CD4-positive, alpha-beta T cell (primary cell): ENCODE measurements at regions not wholly inside any gene's neighbourhood (a gene's known extent, or its start where the extent isn't known, plus 50 kb on each side); places are given as distances from the start of the nearest gene placed in this dataset.

Experiments
- ATAC-seq: fragments of 200-7000 bp; cut with Tn5 transposase; one replicate; pipeline ENCODE4 v1.10.0; 2022; ENCODE audit warnings: mild to moderate bottlenecking; ENCODE audit not compliant: poor library complexity
- CTCF ChIA-PET: fragments of 350-600 bp; sonication (Branson Sonifier 250); formaldehyde crosslinking; loops from one replicate; lab custom pipeline; 2021; ENCODE audit warnings: antibody characterized with exemption, inconsistent platforms; lab: Charles Lee
- POLR2A ChIA-PET: fragments of 350-600 bp; sonication (Branson Sonifier 250); formaldehyde crosslinking; loops from one replicate; lab custom pipeline; 2021; ENCODE audit warnings: antibody characterized with exemption, inconsistent platforms; lab: Charles Lee
- DNase-seq, 14 experiments: peaks; one replicate each; pipeline ENCODE4 v3.0.0-alpha.2; 2013 to 2020; ENCODE audit warnings: mixed read lengths in 2 of 14
- H3K27ac ChIP-seq, 2 donors: one replicate each; pipeline versions ENCODE4 v1.5.1 to v1.7.0; 2013; ENCODE audit warnings: low read length in 2 of 2, low read depth in 1 of 2, mild to moderate bottlenecking in 1 of 2
- H3K27me3 ChIP-seq, 2 experiments: 1 replicate in 1 of 2; 2 replicates in 1 of 2; pipeline versions ENCODE4 v1.6.1 to v1.7.0; 2013; ENCODE audit warnings: low read length in 2 of 2, control low read depth in 1 of 2, mild to moderate bottlenecking in 1 of 2, moderate library complexity in 1 of 2; ENCODE audit not compliant: insufficient read depth in 2 of 2, control insufficient read depth in 1 of 2
- H3K36me3 ChIP-seq: one replicate; pipeline ENCODE4 v1.6.1; 2013; ENCODE audit warnings: low read length, control low read depth; ENCODE audit not compliant: insufficient read depth
- H3K4me1 ChIP-seq: one replicate; pipeline ENCODE4 v1.6.1; 2013; ENCODE audit warnings: low read length, control low read depth; ENCODE audit not compliant: insufficient read depth
- H3K4me3 ChIP-seq: one replicate; pipeline ENCODE4 v1.5.1; 2013; ENCODE audit warnings: mild to moderate bottlenecking, low read length, moderate library complexity
- H3K9me3 ChIP-seq, 2 experiments: 1 replicate in 1 of 2; 2 replicates in 1 of 2; pipeline versions ENCODE4 v1.6.1 to v1.7.0; 2013; ENCODE audit warnings: low read length in 2 of 2, mild to moderate bottlenecking in 2 of 2, control low read depth in 1 of 2, moderate library complexity in 1 of 2; ENCODE audit not compliant: control insufficient read depth in 1 of 2, insufficient read depth in 1 of 2
- H3K27ac Mint-ChIP-seq: one replicate; pipeline ENCODE4 v1.8.0; 2020; ENCODE audit warnings: mixed read lengths
- H3K27me3 Mint-ChIP-seq: one replicate; pipeline ENCODE4 v1.8.0; 2021; ENCODE audit warnings: mixed read lengths
- H3K36me3 Mint-ChIP-seq: one replicate; pipeline ENCODE4 v1.8.0; 2021; ENCODE audit warnings: low read depth, mixed read lengths
- H3K4me1 Mint-ChIP-seq: one replicate; pipeline ENCODE4 v1.8.0; 2021; ENCODE audit warnings: low read depth, mixed read lengths
- H3K4me3 Mint-ChIP-seq: one replicate; pipeline ENCODE4 v1.8.0; 2020; ENCODE audit warnings: mild to moderate bottlenecking, mixed read lengths
- H3K9me3 Mint-ChIP-seq: one replicate; pipeline ENCODE4 v1.8.0; 2020; ENCODE audit warnings: mixed read lengths
- CTCF ChIP-seq: fragments of 200-600 bp; IDR thresholded peaks from one replicate; pipeline ENCODE4 v1.8.0; 2022; ENCODE audit warnings: antibody characterized with exemption, mild to moderate bottlenecking
- intact Hi-C, 2 experiments: fragments of 100-400 bp; cut with DNase I in 1 of 2; cut with micrococcal nuclease in 1 of 2; formaldehyde crosslinking; loops; one replicate each; pipeline versions ENCODE4 v1.15.1 to v1.9.0; 2023 to 2025; cut with DNase I, micrococcal nuclease

- POLR2A ChIA-PET = no interaction called here
- H3K4me1 ChIP-seq = no peaks in the 10 kb centered on the region
- intact Hi-C loops = no loop called here
Measured at GRCh38 chr4:128475597-128475996, 188.0 kb upstream of the PGRMC2 start.

GRCh38 chr4:128471576-128471975 lies 184.0 kb upstream of the PGRMC2 start:
- H3K27ac ChIP-seq = no peak overlapping the region
- no peak overlapping the region for H3K27ac Mint-ChIP-seq
- no peaks in the 10 kb centered on the region for H3K36me3 Mint-ChIP-seq
- H3K9me3 Mint-ChIP-seq = no peaks in the 10 kb centered on the region
- no peak for TF ChIP-seq CTCF
- H3K36me3 ChIP-seq = no peaks in the 10 kb centered on the region
- no peaks in the 10 kb centered on the region for H3K27me3 Mint-ChIP-seq
- no peak overlapping the region for H3K4me3 Mint-ChIP-seq
- no peaks in the 10 kb centered on the region for H3K9me3 ChIP-seq
- H3K27me3 ChIP-seq = no peaks in the 10 kb centered on the region
- ATAC-seq (no peak), DNase-seq (no peak)
- no peak overlapping the region for H3K4me3 ChIP-seq
- intact Hi-C loops = no loop called here
- ChIA-PET POLR2A (no interaction called here), CTCF (no interaction called here)
- H3K4me1 ChIP-seq = no peaks in the 10 kb centered on the region
- no peaks in the 10 kb centered on the region for H3K4me1 Mint-ChIP-seq

More at GRCh38 chr4:128475597-128475996, 188.0 kb upstream of the PGRMC2 start:
- no peak overlapping the region for H3K27ac Mint-ChIP-seq
- H3K4me1 Mint-ChIP-seq = no peaks in the 10 kb centered on the region
- no peaks in the 10 kb centered on the region for H3K36me3 Mint-ChIP-seq
- no peak for TF ChIP-seq CTCF
- Histone ChIP-seq H3K4me3 (no peak overlapping the region), H3K27me3 (no peaks in the 10 kb centered on the region), H3K9me3 (no peaks in the 10 kb centered on the region), H3K36me3 (no peaks in the 10 kb centered on the region), H3K27ac (no peak overlapping the region)
- ATAC-seq (no peak), DNase-seq (no peak)
- CTCF ChIA-PET = interaction anchor here (1.2 kb wide), 1 partner anchor 14 kb away, joined by 3 read pairs; no protein-coding TSS in a partner anchor
- no peak overlapping the region for H3K4me3 Mint-ChIP-seq
- no peaks in the 10 kb centered on the region for H3K9me3 Mint-ChIP-seq
- H3K27me3 Mint-ChIP-seq = no peaks in the 10 kb centered on the region

- ChIA-PET POLR2A (no interaction called here), CTCF (no interaction called here)
- no peak overlapping the region for H3K4me3 ChIP-seq
- no peak for ATAC-seq
- no peaks in the 10 kb centered on the region for H3K36me3 Mint-ChIP-seq
- no peak overlapping the region for H3K27ac ChIP-seq
- no peaks in the 10 kb centered on the region for H3K4me1 ChIP-seq
- H3K9me3 ChIP-seq = no peaks in the 10 kb centered on the region
- no peaks in the 10 kb centered on the region for H3K27me3 Mint-ChIP-seq
- no peak for DNase-seq
- no peak for TF ChIP-seq CTCF
- intact Hi-C loops = no loop called here
- H3K9me3 Mint-ChIP-seq = no peaks in the 10 kb centered on the region
- H3K36me3 ChIP-seq = no peaks in the 10 kb centered on the region
- no peak overlapping the region for H3K27ac Mint-ChIP-seq
- H3K4me1 Mint-ChIP-seq = no peaks in the 10 kb centered on the region
- no peaks in the 10 kb centered on the region for H3K27me3 ChIP-seq
- H3K4me3 Mint-ChIP-seq = no peak overlapping the region
Measured at GRCh38 chr4:128470492-128471053, 183.0 kb upstream of the PGRMC2 start.
